K562 (cell line): ENCODE measurements at regions not wholly inside any gene's neighbourhood (a gene's known extent, or its start where the extent isn't known, plus 50 kb on each side); places are given as distances from the start of the nearest gene placed in this dataset.

Experiments used
- BHLHE40 ChIP-seq: IDR thresholded peaks from 2 replicates; pipeline ENCODE4 v1.6.1; 2011; ENCODE audit warnings: low read length, improper control_type of control experiment
- CEBPB ChIP-seq: fragments of 450-650 bp; IDR thresholded peaks from 2 replicates; pipeline ENCODE4 v1.6.1; 2016; ENCODE audit warnings: missing genetic modification characterization, missing compliant biosample characterization
- CREM ChIP-seq: IDR thresholded peaks from 2 replicates; pipeline ENCODE4 v1.6.1; 2014; ENCODE audit warnings: antibody characterized with exemption, low read depth
- EZH2 ChIP-seq: IDR thresholded peaks from 2 replicates; pipeline ENCODE4 v1.6.1; 2012; ENCODE audit warnings: low read depth, mild to moderate bottlenecking, inconsistent platforms, low read length, borderline replicate concordance
- IRF2 ChIP-seq: sonication (generic); formaldehyde crosslinking; IDR thresholded peaks from 2 replicates; pipeline ENCODE4 v1.8.1; 2022; ENCODE audit warnings: mild to moderate bottlenecking, missing genetic modification reagents
- NFE2 ChIP-seq: IDR thresholded peaks from 2 replicates; pipeline ENCODE4 v1.6.1; 2014; ENCODE audit warnings: antibody characterized with exemption, low read depth
- ZBTB1 ChIP-seq: sonication (generic); formaldehyde crosslinking; IDR thresholded peaks from 2 replicates; pipeline ENCODE4 v1.8.1; 2023; ENCODE audit warnings: missing genetic modification reagents, low read depth, mild to moderate bottlenecking, borderline replicate concordance
- ZC3H11A ChIP-seq: IDR thresholded peaks from 2 replicates; pipeline ENCODE4 v1.6.1; 2012; ENCODE audit warnings: low read depth, low read length, improper control_type of control experiment
- ZNF24 ChIP-seq: fragments of 450-650 bp; IDR thresholded peaks from 2 replicates; pipeline ENCODE4 v1.6.1; 2016
- TF ChIP-seq, protein P1 (sequence below): sonication (generic); formaldehyde crosslinking; IDR thresholded peaks from 2 replicates; pipeline ENCODE4 v1.5.0; 2020; ENCODE audit warnings: missing genetic modification reagents
- TF ChIP-seq, protein P2 (sequence below), 3 experiments: IDR thresholded peaks in 2 of 3; conservative IDR thresholded peaks in 1 of 3; 2 replicates each; pipeline ENCODE4 v1.5.1; 2011 to 2012; ENCODE audit warnings: low read length in 3 of 3, mild to moderate bottlenecking in 3 of 3, control low read depth in 2 of 3, improper control_type of control experiment in 1 of 3, inconsistent platforms in 1 of 3, low read depth in 1 of 3, mixed read lengths in 1 of 3, moderate library complexity in 1 of 3; ENCODE audit not compliant: insufficient read depth in 2 of 3
- TF ChIP-seq, protein P3 (sequence below): sonication (generic); formaldehyde crosslinking; IDR thresholded peaks from 2 replicates; pipeline ENCODE4 v1.8.0; 2022; ENCODE audit warnings: missing genetic modification reagents, mild to moderate bottlenecking, moderate library complexity, borderline replicate concordance
- TF ChIP-seq, protein P4 (sequence below): conservative IDR thresholded peaks from 2 replicates; pipeline ENCODE4 v1.6.1; 2011; ENCODE audit warnings: low read depth, mild to moderate bottlenecking, low read length; ENCODE audit not compliant: control insufficient read depth

DNA sequence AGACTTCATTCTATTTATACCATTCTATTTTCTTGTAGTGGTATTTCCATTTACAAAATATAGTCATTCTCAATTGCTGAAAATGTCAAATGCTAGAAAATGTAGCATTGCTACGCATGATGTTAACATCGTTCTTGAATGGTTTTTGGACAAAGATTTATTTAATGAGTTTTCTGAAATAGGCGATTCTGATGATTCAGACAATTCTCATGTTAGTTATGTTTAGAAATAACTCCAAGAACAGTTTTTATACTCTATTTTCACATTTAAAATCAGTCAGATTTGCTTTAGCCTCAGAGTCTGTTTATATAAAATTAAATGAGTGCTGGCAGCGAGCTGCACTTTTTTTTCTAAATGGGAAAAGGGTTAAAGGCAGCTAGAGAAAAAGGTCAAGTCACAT, 414.8 kb upstream of the MGAT4C start:
- TF ChIP-seq, protein P1, sequence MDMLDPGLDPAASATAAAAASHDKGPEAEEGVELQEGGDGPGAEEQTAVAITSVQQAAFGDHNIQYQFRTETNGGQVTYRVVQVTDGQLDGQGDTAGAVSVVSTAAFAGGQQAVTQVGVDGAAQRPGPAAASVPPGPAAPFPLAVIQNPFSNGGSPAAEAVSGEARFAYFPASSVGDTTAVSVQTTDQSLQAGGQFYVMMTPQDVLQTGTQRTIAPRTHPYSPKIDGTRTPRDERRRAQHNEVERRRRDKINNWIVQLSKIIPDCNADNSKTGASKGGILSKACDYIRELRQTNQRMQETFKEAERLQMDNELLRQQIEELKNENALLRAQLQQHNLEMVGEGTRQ, result no peak
- TF ChIP-seq ZBTB1 (CRISPR knock-in tag) (no peak), BHLHE40 (no peak), CEBPB (tag) (no peak), EZH2 (no peak), NFE2 (no peak), CREM (no peak), ZC3H11A (no peak), IRF2 (CRISPR knock-in tag) (no peak), ZNF24 (no peak)
- TF ChIP-seq, protein P2, sequence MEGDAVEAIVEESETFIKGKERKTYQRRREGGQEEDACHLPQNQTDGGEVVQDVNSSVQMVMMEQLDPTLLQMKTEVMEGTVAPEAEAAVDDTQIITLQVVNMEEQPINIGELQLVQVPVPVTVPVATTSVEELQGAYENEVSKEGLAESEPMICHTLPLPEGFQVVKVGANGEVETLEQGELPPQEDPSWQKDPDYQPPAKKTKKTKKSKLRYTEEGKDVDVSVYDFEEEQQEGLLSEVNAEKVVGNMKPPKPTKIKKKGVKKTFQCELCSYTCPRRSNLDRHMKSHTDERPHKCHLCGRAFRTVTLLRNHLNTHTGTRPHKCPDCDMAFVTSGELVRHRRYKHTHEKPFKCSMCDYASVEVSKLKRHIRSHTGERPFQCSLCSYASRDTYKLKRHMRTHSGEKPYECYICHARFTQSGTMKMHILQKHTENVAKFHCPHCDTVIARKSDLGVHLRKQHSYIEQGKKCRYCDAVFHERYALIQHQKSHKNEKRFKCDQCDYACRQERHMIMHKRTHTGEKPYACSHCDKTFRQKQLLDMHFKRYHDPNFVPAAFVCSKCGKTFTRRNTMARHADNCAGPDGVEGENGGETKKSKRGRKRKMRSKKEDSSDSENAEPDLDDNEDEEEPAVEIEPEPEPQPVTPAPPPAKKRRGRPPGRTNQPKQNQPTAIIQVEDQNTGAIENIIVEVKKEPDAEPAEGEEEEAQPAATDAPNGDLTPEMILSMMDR (IDR thresholded peaks at IDR 0.05 in 2 of 3, conservative IDR thresholded peaks at IDR 0.05 in 1 of 3; ENCODE audit: insufficient read depth in 2 of 3, low read depth in 1 of 3, low read length in 3 of 3), result no peak
- TF ChIP-seq, protein P3, sequence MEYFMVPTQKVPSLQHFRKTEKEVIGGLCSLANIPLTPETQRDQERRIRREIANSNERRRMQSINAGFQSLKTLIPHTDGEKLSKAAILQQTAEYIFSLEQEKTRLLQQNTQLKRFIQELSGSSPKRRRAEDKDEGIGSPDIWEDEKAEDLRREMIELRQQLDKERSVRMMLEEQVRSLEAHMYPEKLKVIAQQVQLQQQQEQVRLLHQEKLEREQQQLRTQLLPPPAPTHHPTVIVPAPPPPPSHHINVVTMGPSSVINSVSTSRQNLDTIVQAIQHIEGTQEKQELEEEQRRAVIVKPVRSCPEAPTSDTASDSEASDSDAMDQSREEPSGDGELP (CRISPR knock-in tag), result no peak
- TF ChIP-seq, protein P4, sequence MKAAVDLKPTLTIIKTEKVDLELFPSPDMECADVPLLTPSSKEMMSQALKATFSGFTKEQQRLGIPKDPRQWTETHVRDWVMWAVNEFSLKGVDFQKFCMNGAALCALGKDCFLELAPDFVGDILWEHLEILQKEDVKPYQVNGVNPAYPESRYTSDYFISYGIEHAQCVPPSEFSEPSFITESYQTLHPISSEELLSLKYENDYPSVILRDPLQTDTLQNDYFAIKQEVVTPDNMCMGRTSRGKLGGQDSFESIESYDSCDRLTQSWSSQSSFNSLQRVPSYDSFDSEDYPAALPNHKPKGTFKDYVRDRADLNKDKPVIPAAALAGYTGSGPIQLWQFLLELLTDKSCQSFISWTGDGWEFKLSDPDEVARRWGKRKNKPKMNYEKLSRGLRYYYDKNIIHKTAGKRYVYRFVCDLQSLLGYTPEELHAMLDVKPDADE, result no peak
